IMR-90 (cell line): ENCODE measurements at regions not wholly inside any gene's neighbourhood (a gene's known extent, or its start where the extent isn't known, plus 50 kb on each side); places are given as distances from the start of the nearest gene placed in this dataset.

Source experiments
- ATAC-seq: fragments of 200-7000 bp; cut with Tn5 transposase; 2 replicates; pipeline ENCODE4 v1.9.1; 2020; ENCODE audit warnings: low read depth, mild to moderate bottlenecking, moderate library complexity
- BruUV-seq: library from RNA; stranded (reverse); fragments of 400-500 nt; replicated peaks from 2 replicates; lab custom pipeline; 2021; lab: Mats Ljungman, UMichigan
- CTCF ChIA-PET: fragments of 300-600 bp; formaldehyde crosslinking; extraction: SDS; loops from one replicate; lab custom pipeline; 2021; ENCODE audit warnings: antibody characterized with exemption; lab: Yijun Ruan, JAX
- POLR2A ChIA-PET: fragments of 300-600 bp; sonication (Branson Sonifier 250); formaldehyde crosslinking; loops from one replicate; lab custom pipeline; 2022; ENCODE audit warnings: antibody characterized with exemption; ENCODE audit not compliant: unreplicated experiment; lab: Charles Lee
- DNase-seq: peaks from one replicate; pipeline ENCODE4 v3.0.0; 2013
- H2AFZ ChIP-seq: replicated peaks from 2 replicates; pipeline ENCODE3; 2013; ENCODE audit warnings: low read length, mild to moderate bottlenecking; ENCODE audit not compliant: poor library complexity
- H2AK5ac ChIP-seq: 2 replicates; pipeline ENCODE4 v1.6.1; 2013; ENCODE audit warnings: low read depth, low read length, inconsistent platforms
- H2AK9ac ChIP-seq: replicated peaks from 2 replicates; pipeline ENCODE3; 2013; ENCODE audit warnings: mild to moderate bottlenecking, low read depth, low read length, moderate library complexity; ENCODE audit not compliant: poor library complexity
- H2BK120ac ChIP-seq: 2 replicates; pipeline ENCODE4 v1.6.1; 2013; ENCODE audit warnings: low read depth, low read length, inconsistent platforms
- H2BK15ac ChIP-seq: 3 replicates; pipeline ENCODE4 v1.6.1; 2013; ENCODE audit warnings: low read depth, low read length, inconsistent platforms
- H2BK20ac ChIP-seq: 2 replicates; pipeline ENCODE4 v1.6.1; 2013; ENCODE audit warnings: low read depth, mild to moderate bottlenecking, inconsistent platforms, low read length, moderate library complexity
- H2BK5ac ChIP-seq: 2 replicates; pipeline ENCODE4 v1.6.1; 2013; ENCODE audit warnings: mild to moderate bottlenecking, low read depth, low read length, inconsistent platforms; ENCODE audit not compliant: poor library complexity, severe bottlenecking
- H3K14ac ChIP-seq: replicated peaks from 2 replicates; pipeline ENCODE4 v1.6.1; 2013; ENCODE audit warnings: low read depth, low read length, inconsistent platforms
- H3K18ac ChIP-seq: 2 replicates; pipeline ENCODE4 v1.6.1; 2013; ENCODE audit warnings: low read depth, low read length, control low read depth
- H3K23ac ChIP-seq: 2 replicates; pipeline ENCODE4 v1.6.1; 2013; ENCODE audit warnings: low read depth, low read length, inconsistent platforms
- H3K27ac ChIP-seq: 2 replicates; pipeline ENCODE4 v1.5.1; 2013; ENCODE audit warnings: mild to moderate bottlenecking, control low read depth, low read length; ENCODE audit not compliant: insufficient read depth
- H3K27me3 ChIP-seq: 2 replicates; pipeline ENCODE4 v1.6.1; 2013; ENCODE audit warnings: low read length; ENCODE audit not compliant: control insufficient read depth, insufficient read depth
- H3K36me3 ChIP-seq: 2 replicates; pipeline ENCODE4 v1.6.1; 2013; ENCODE audit warnings: low read length, mixed read lengths; ENCODE audit not compliant: control insufficient read depth, insufficient read depth
- H3K4ac ChIP-seq: 2 replicates; pipeline ENCODE4 v1.6.1; 2013; ENCODE audit warnings: low read depth, low read length, inconsistent platforms
- H3K4me1 ChIP-seq: 2 replicates; pipeline ENCODE4 v1.6.1; 2013; ENCODE audit warnings: low read length, mixed read lengths; ENCODE audit not compliant: control insufficient read depth, insufficient read depth
- H3K4me2 ChIP-seq: 2 replicates; pipeline ENCODE4 v1.6.1; 2013; ENCODE audit warnings: low read depth, mild to moderate bottlenecking, control low read depth, low read length, moderate library complexity
- H3K4me3 ChIP-seq: 2 replicates; pipeline ENCODE4 v1.5.1; 2013; ENCODE audit warnings: low read depth, mild to moderate bottlenecking, control low read depth, low read length, moderate library complexity; ENCODE audit not compliant: insufficient read depth
- H3K56ac ChIP-seq: 2 replicates; pipeline ENCODE4 v1.6.1; 2013; ENCODE audit warnings: low read length, inconsistent platforms; ENCODE audit not compliant: insufficient read depth; ENCODE audit errors: extremely low read depth
- H3K79me1 ChIP-seq, 2 experiments: 2 replicates each; pipeline ENCODE4 v1.6.1; 2013; ENCODE audit warnings: low read length in 2 of 2, inconsistent platforms in 1 of 2, low read depth in 1 of 2
- H3K9ac ChIP-seq: 2 replicates; pipeline ENCODE4 v1.6.1; 2013; ENCODE audit warnings: low read depth, low read length, control low read depth
- H3K9me1 ChIP-seq: 2 replicates; pipeline ENCODE4 v1.6.1; 2013; ENCODE audit warnings: low read length, inconsistent platforms; ENCODE audit not compliant: insufficient read depth
- H3K9me3 ChIP-seq: 2 replicates; pipeline ENCODE4 v1.6.1; 2013; ENCODE audit warnings: low read length; ENCODE audit not compliant: control insufficient read depth, insufficient read depth
- H4K20me1 ChIP-seq: 2 replicates; pipeline ENCODE4 v1.6.1; 2013; ENCODE audit warnings: low read length, inconsistent platforms; ENCODE audit not compliant: insufficient read depth
- H4K5ac ChIP-seq: 2 replicates; pipeline ENCODE4 v1.6.1; 2013; ENCODE audit warnings: mild to moderate bottlenecking, low read depth, low read length, control low read depth
- H4K8ac ChIP-seq, 2 experiments: 2 replicates each; pipeline ENCODE4 v1.6.1; 2013; ENCODE audit warnings: low read depth in 2 of 2, low read length in 2 of 2, control low read depth in 1 of 2, inconsistent platforms in 1 of 2
- H4K91ac ChIP-seq: 2 replicates; pipeline ENCODE4 v1.6.1; 2013; ENCODE audit warnings: low read depth, low read length, inconsistent platforms; ENCODE audit not compliant: insufficient read depth
- BHLHE40 ChIP-seq: fragments of 150-350 bp; IDR thresholded peaks from 2 replicates; pipeline ENCODE4 v1.6.1; 2016; ENCODE audit warnings: mild to moderate bottlenecking, low read depth, low read length
- CHD1 ChIP-seq: IDR thresholded peaks from 2 replicates; pipeline ENCODE4 v1.6.1; 2012; ENCODE audit warnings: low read depth, low read length, improper control_type of control experiment
- CTCF ChIP-seq: conservative IDR thresholded peaks from 2 replicates; pipeline ENCODE4 v1.5.1; 2012; ENCODE audit warnings: mild to moderate bottlenecking, low read depth, low read length, improper control_type of control experiment
- ELK1 ChIP-seq: fragments of 150-350 bp; IDR thresholded peaks from 2 replicates; pipeline ENCODE4 v1.6.1; 2016; ENCODE audit warnings: low read depth, mild to moderate bottlenecking, low read length, moderate library complexity, borderline replicate concordance
- FOS ChIP-seq: fragments of 150-350 bp; IDR thresholded peaks from 2 replicates; pipeline ENCODE4 v1.6.1; 2016; ENCODE audit warnings: low read depth, low read length
- RCOR1 ChIP-seq: IDR thresholded peaks from 2 replicates; pipeline ENCODE4 v1.6.1; 2012; ENCODE audit warnings: mild to moderate bottlenecking, low read length, improper control_type of control experiment; ENCODE audit not compliant: insufficient replicate concordance
- SMC3 ChIP-seq: fragments of 150-350 bp; IDR thresholded peaks from 2 replicates; pipeline ENCODE4 v1.6.1; 2016; ENCODE audit warnings: low read depth, mild to moderate bottlenecking, antibody characterized with exemption, low read length, moderate library complexity
- USF2 ChIP-seq: fragments of 150-350 bp; IDR thresholded peaks from 2 replicates; pipeline ENCODE4 v1.6.1; 2017; ENCODE audit warnings: mild to moderate bottlenecking, antibody characterized with exemption, low read length, low read depth
- WGBS, 2 experiments: methylation state at CpG; one replicate each; pipeline versions ENCODE4 v1.1.5 to v1.1.7; 2013; ENCODE audit warnings: missing lambda C conversion rate in 2 of 2; ENCODE audit not compliant: insufficient read length in 1 of 2; ENCODE audit errors: extremely low coverage in 2 of 2; 5-methylcytosine and 5-hydroxymethylcytosine counted together
- dilution Hi-C: fragments of 300-500 bp; cut with HindIII; formaldehyde crosslinking; loops from one replicate; pipeline ENCODE4 v1.14.3; 2018; ENCODE audit warnings: low sequenced_read_pairs; ENCODE audit not compliant: unreplicated experiment
- in situ Hi-C: fragments of 300-500 bp; cut with MboI; formaldehyde crosslinking; loops from 3 replicates; pipeline ENCODE4 v1.14.3; 2019; ENCODE audit warnings: low sequenced_read_pairs, inconsistent platforms, mixed read lengths
- intact Hi-C: fragments of 100-400 bp; cut with micrococcal nuclease; formaldehyde crosslinking; loops from 2 replicates; pipeline ENCODE4 v1.10.0; 2022

GRCh38 chr1:58901008-58901407 is 117.2 kb upstream of the JUN start:
- H2BK120ac ChIP-seq, result no peak overlapping the region
- no peak for ATAC-seq
- TF ChIP-seq RCOR1 (no peak), BHLHE40 (no peak), CHD1 (no peak), ELK1 (no peak), FOS (no peak), SMC3 (no peak), USF2 (no peak), CTCF (no peak)
- no peak overlapping the region for H2BK20ac ChIP-seq
- 0 out of 2 replicates have a peak overlapping the region, but pooled peaks have one; percentile 33 for H2AK5ac ChIP-seq
- H3K27ac ChIP-seq, result no peak overlapping the region
- no peak overlapping the region for H3K56ac ChIP-seq
- H3K4me3 ChIP-seq, result no peak overlapping the region
- no peak overlapping the region for H2BK15ac ChIP-seq
- POLR2A ChIA-PET, result no interaction called here
- peaks cover 16% of the 10 kb centered on the region for H3K4me1 ChIP-seq
- H3K9me3 ChIP-seq, result no peaks in the 10 kb centered on the region
- BruUV-seq, result no TSS peak
- DNase-seq, result peak; percentile 51
- no peak overlapping the region for H4K5ac ChIP-seq
- H3K4ac ChIP-seq, result no peak overlapping the region
- H4K8ac ChIP-seq, result peak overlapping the region in 1 of 2 experiments; percentile 38; a peak in 1 of 4 replicates
- no CpG with 5 or more reads among the region's 1 CpG for WGBS, 2 experiments
- peaks cover 0 to 15% of the 10 kb centered on the region in 2 experiments; a peak in 2 of 4 replicates for H3K79me1 ChIP-seq
- no peak overlapping the region for H3K14ac ChIP-seq
- H2AK9ac ChIP-seq, result no peak overlapping the region
- dilution Hi-C loops (no loop called here), intact Hi-C loops (loop anchor here (5.0 kb wide), 6 partner anchors 126 to 856 kb away; partner anchors contain the start of gene FGGY), in situ Hi-C loops (loop anchor here (10.0 kb wide), 1 partner anchor 804 kb away; no protein-coding TSS in a partner anchor)
- no peaks in the 10 kb centered on the region for H4K20me1 ChIP-seq
- peak overlapping the region; percentile 10 for H2BK5ac ChIP-seq
- no peak overlapping the region for H3K4me2 ChIP-seq
- no peak overlapping the region for H2AFZ ChIP-seq
- H3K36me3 ChIP-seq, result no peaks in the 10 kb centered on the region
- no peak overlapping the region for H3K9ac ChIP-seq
- peaks cover 21% of the 10 kb centered on the region for H3K9me1 ChIP-seq
- CTCF ChIA-PET, result interaction anchor here (0.5 to 0.9 kb wide), 2 partner anchors 858 to 1051 kb away, joined by 3 read pairs; no protein-coding TSS in a partner anchor
- H3K18ac ChIP-seq, result no peak overlapping the region
- no peak overlapping the region; the same call in 1 of the 2 replicates for H4K91ac ChIP-seq
- no peak overlapping the region for H3K23ac ChIP-seq
- H3K27me3 ChIP-seq, result no peaks in the 10 kb centered on the region
